HEK293 (cell line): ENCODE measurements at regions not wholly inside any gene's neighbourhood (a gene's known extent, or its start where the extent isn't known, plus 50 kb on each side); places are given as distances from the start of the nearest gene placed in this dataset.

Source experiments
- CTCF ChIA-PET: fragments of 350-600 bp; formaldehyde crosslinking; extraction: SDS; loops from one replicate; lab custom pipeline; 2021; ENCODE audit warnings: antibody characterized with exemption; lab: Yijun Ruan, JAX
- POLR2A ChIA-PET: fragments of 300-600 bp; formaldehyde crosslinking; extraction: SDS; loops from one replicate; lab custom pipeline; 2020; ENCODE audit warnings: antibody characterized with exemption, inconsistent platforms; lab: Yijun Ruan, JAX
- H3K27ac ChIP-seq: fragments of 200-500 bp; sonication (Bioruptor generic); 2 replicates; pipeline ENCODE4 v1.5.1; 2014; ENCODE audit warnings: low read depth, low read length, control low read depth, inconsistent platforms; ENCODE audit errors: extremely low read depth
- H3K36me3 ChIP-seq, 2 experiments: fragments of 200-500 bp in 1 of 2; sonication (Bioruptor generic) in 1 of 2; 1 replicate in 1 of 2; 2 replicates in 1 of 2; pipeline ENCODE4 v1.5.1; 2014 to 2017; ENCODE audit warnings: inconsistent platforms in 2 of 2, low read length in 2 of 2; ENCODE audit not compliant: control insufficient read depth in 2 of 2, insufficient read depth in 1 of 2
- H3K4me1 ChIP-seq: fragments of 200-500 bp; sonication (Bioruptor generic); 2 replicates; pipeline ENCODE4 v1.5.1; 2014; ENCODE audit warnings: mild to moderate bottlenecking, low read length, inconsistent platforms; ENCODE audit not compliant: control insufficient read depth, insufficient read depth
- H3K4me3 ChIP-seq: 2 replicates; pipeline ENCODE4 v1.5.1; 2011; ENCODE audit warnings: low read depth, mild to moderate bottlenecking, control low read depth, low read length, moderate library complexity
- H3K9me3 ChIP-seq: fragments of 200-500 bp; sonication (Bioruptor generic); 2 replicates; pipeline ENCODE4 v1.5.1; 2014; ENCODE audit warnings: low read depth, low read length, inconsistent platforms; ENCODE audit not compliant: control insufficient read depth, insufficient read depth
- OVOL3 ChIP-seq: fragments of 450-650 bp; formaldehyde crosslinking; IDR thresholded peaks from 2 replicates; pipeline ENCODE4 v1.5.1; 2016; ENCODE audit warnings: missing biosample characterization, missing genetic modification characterization
- PBX3 ChIP-seq: sonication (generic); formaldehyde crosslinking; IDR thresholded peaks from 2 replicates; pipeline ENCODE4 v1.8.1; 2022; ENCODE audit warnings: mild to moderate bottlenecking, moderate library complexity, missing genetic modification reagents
- REST ChIP-seq: fragments of 450-650 bp; formaldehyde crosslinking; IDR thresholded peaks from 2 replicates; pipeline ENCODE4 v1.5.1; 2016; ENCODE audit warnings: missing biosample characterization, missing genetic modification characterization
- SCRT1 ChIP-seq: fragments of 450-650 bp; formaldehyde crosslinking; IDR thresholded peaks from 2 replicates; pipeline ENCODE4 v1.5.1; 2016; ENCODE audit warnings: missing biosample characterization, missing genetic modification characterization, borderline replicate concordance
- WT1 ChIP-seq: fragments of 450-650 bp; formaldehyde crosslinking; IDR thresholded peaks from 2 replicates; pipeline ENCODE4 v1.5.1; 2016; ENCODE audit warnings: missing biosample characterization, missing genetic modification characterization
- ZBTB17 ChIP-seq: fragments of 450-650 bp; formaldehyde crosslinking; IDR thresholded peaks from 2 replicates; pipeline ENCODE4 v1.5.1; 2016; ENCODE audit warnings: missing biosample characterization, missing genetic modification characterization
- ZFP3 ChIP-seq: fragments of 450-650 bp; formaldehyde crosslinking; IDR thresholded peaks from 2 replicates; pipeline ENCODE4 v1.5.1; 2016; ENCODE audit warnings: low read depth, missing biosample characterization, missing genetic modification characterization
- ZNF10 ChIP-seq: fragments of 450-650 bp; formaldehyde crosslinking; IDR thresholded peaks from 2 replicates; pipeline ENCODE4 v1.5.1; 2017; ENCODE audit warnings: missing biosample characterization, missing genetic modification characterization
- ZNF114 ChIP-seq: fragments of 450-650 bp; formaldehyde crosslinking; IDR thresholded peaks from 2 replicates; pipeline ENCODE4 v1.5.0; 2017; ENCODE audit warnings: missing biosample characterization, missing genetic modification characterization
- ZNF155 ChIP-seq: fragments of 450-650 bp; formaldehyde crosslinking; IDR thresholded peaks from 2 replicates; pipeline ENCODE4 v1.5.1; 2016; ENCODE audit warnings: missing biosample characterization, missing genetic modification characterization
- ZNF18 ChIP-seq: fragments of 450-650 bp; formaldehyde crosslinking; IDR thresholded peaks from 2 replicates; pipeline ENCODE4 v1.5.1; 2016; ENCODE audit warnings: missing biosample characterization, missing genetic modification characterization
- ZNF19 ChIP-seq: fragments of 450-650 bp; formaldehyde crosslinking; IDR thresholded peaks from 2 replicates; pipeline ENCODE4; 2016; ENCODE audit warnings: missing biosample characterization, missing genetic modification characterization, low read depth
- ZNF214 ChIP-seq: fragments of 450-650 bp; formaldehyde crosslinking; IDR thresholded peaks from 2 replicates; pipeline ENCODE4 v1.5.1; 2017; ENCODE audit warnings: missing biosample characterization, mild to moderate bottlenecking, missing genetic modification characterization, borderline replicate concordance
- ZNF223 ChIP-seq: fragments of 450-650 bp; formaldehyde crosslinking; IDR thresholded peaks from 2 replicates; pipeline ENCODE4 v1.5.1; 2016; ENCODE audit warnings: missing biosample characterization, missing genetic modification characterization
- ZNF623 ChIP-seq: fragments of 450-650 bp; formaldehyde crosslinking; IDR thresholded peaks from 2 replicates; pipeline ENCODE4 v1.5.1; 2016; ENCODE audit warnings: missing biosample characterization, missing genetic modification characterization
- ZNF677 ChIP-seq: fragments of 450-650 bp; IDR thresholded peaks from 2 replicates; pipeline ENCODE4 v1.5.0; 2018; ENCODE audit warnings: missing biosample characterization, mild to moderate bottlenecking, missing genetic modification characterization, moderate library complexity
- ZSCAN16 ChIP-seq: fragments of 450-650 bp; formaldehyde crosslinking; IDR thresholded peaks from 2 replicates; pipeline ENCODE4 v1.5.1; 2016; ENCODE audit warnings: missing biosample characterization, missing genetic modification characterization
- ZSCAN4 ChIP-seq: fragments of 450-650 bp; formaldehyde crosslinking; IDR thresholded peaks from 2 replicates; pipeline ENCODE4 v1.5.1; 2017; ENCODE audit warnings: missing biosample characterization, missing genetic modification characterization
- TF ChIP-seq, protein P1 (sequence below): fragments of 450-650 bp; formaldehyde crosslinking; optimal IDR thresholded peaks from 2 replicates; pipeline ENCODE3; 2016; ENCODE audit warnings: missing biosample characterization, mild to moderate bottlenecking, missing genetic modification characterization

- CTCF ChIA-PET, result interaction anchor here (0.6 to 1.0 kb wide), 3 partner anchors 114 to 403 kb away, joined by 3 to 8 read pairs (median 3); no protein-coding TSS in a partner anchor
Measured at GRCh38 chr10:120335553-120335952, 121.5 kb upstream of the PLPP4 start.

More at GRCh38 chr10:120335553-120335952, 121.5 kb upstream of the PLPP4 start:
- Histone ChIP-seq H3K9me3 (no peaks in the 10 kb centered on the region), H3K4me3 (no peak overlapping the region), H3K36me3 (no peaks in the 10 kb centered on the region), H3K4me1 (no peaks in the 10 kb centered on the region), H3K27ac (no peak overlapping the region)
- TF ChIP-seq ZSCAN4 (no peak), ZNF155 (tag by site-specific recombination) (no peak), ZBTB17 (tag by site-specific recombination) (no peak), ZNF214 (tag by site-specific recombination) (no peak), ZFP3 (tag by site-specific recombination) (no peak), ZNF677 (tag by site-specific recombination) (no peak), ZNF623 (tag by site-specific recombination) (no peak), WT1 (no peak), OVOL3 (tag by site-specific recombination) (no peak), SCRT1 (tag by site-specific recombination) (no peak), PBX3 (CRISPR knock-in tag) (no peak), ZNF223 (no peak), REST (tag by site-specific recombination) (no peak), ZNF10 (no peak), ZNF114 (no peak), ZNF18 (tag by site-specific recombination) (no peak), ZSCAN16 (tag by site-specific recombination) (no peak), ZNF19 (tag by site-specific recombination) (no peak)
- TF ChIP-seq, protein P1, sequence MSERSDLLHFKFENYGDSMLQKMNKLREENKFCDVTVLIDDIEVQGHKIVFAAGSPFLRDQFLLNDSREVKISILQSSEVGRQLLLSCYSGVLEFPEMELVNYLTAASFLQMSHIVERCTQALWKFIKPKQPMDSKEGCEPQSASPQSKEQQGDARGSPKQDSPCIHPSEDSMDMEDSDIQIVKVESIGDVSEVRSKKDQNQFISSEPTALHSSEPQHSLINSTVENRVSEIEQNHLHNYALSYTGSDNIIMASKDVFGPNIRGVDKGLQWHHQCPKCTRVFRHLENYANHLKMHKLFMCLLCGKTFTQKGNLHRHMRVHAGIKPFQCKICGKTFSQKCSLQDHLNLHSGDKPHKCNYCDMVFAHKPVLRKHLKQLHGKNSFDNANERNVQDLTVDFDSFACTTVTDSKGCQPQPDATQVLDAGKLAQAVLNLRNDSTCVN, result no peak
- POLR2A ChIA-PET, result no interaction called here
